GM12878 (cell line): ENCODE measurements at regions not wholly inside any gene's neighbourhood (a gene's known extent, or its start where the extent isn't known, plus 50 kb on each side); places are given as distances from the start of the nearest gene placed in this dataset.

Experiments
- ATAC-seq: fragments of 200-7000 bp; cut with Tn5 transposase; 3 replicates; pipeline ENCODE4 v1.9.1; 2020; ENCODE audit warnings: mild to moderate bottlenecking, moderate library complexity
- BruUV-seq: library from RNA; stranded (reverse); fragments of 400-500 nt; replicated peaks from 2 replicates; lab custom pipeline; 2021; lab: Mats Ljungman, UMichigan
- CTCF ChIA-PET: fragments of 300-600 bp; sonication (Branson Sonifier 250); formaldehyde crosslinking; extraction: SDS; loops from one replicate; lab custom pipeline; 2021; ENCODE audit warnings: inconsistent platforms; lab: Yijun Ruan, JAX
- POLR2A ChIA-PET: fragments of 350-600 bp; formaldehyde crosslinking; extraction: SDS; loops from one replicate; lab custom pipeline; 2021; ENCODE audit warnings: inconsistent platforms; lab: Charles Lee
- RAD21 ChIA-PET: fragments of 300-600 bp; sonication (Branson Sonifier 250); formaldehyde crosslinking; loops from one replicate; lab custom pipeline; 2023; ENCODE audit warnings: antibody characterized with exemption; ENCODE audit not compliant: unreplicated experiment; lab: Charles Lee
- SMC1A ChIA-PET: fragments of 300-600 bp; sonication (Branson Sonifier 250); formaldehyde crosslinking; loops from one replicate; lab custom pipeline; 2023; ENCODE audit not compliant: unreplicated experiment, uncharacterized antibody; lab: Charles Lee
- DNase-seq: peaks from one replicate; pipeline ENCODE4 v3.0.0-alpha.2; 2011; ENCODE audit warnings: low read depth, low spot score
- FAIRE-seq: peaks from 3 replicates; lab custom pipeline; 2011; peaks lifted over from hg19 to GRCh38; lab: Jason Lieb, UNC
- H2AFZ ChIP-seq: 2 replicates; pipeline ENCODE4 v1.6.0; 2011; ENCODE audit warnings: low read depth, low read length, control low read depth; ENCODE audit not compliant: control insufficient read depth
- H3K27ac ChIP-seq: 2 replicates; pipeline ENCODE4 v1.5.1; 2011; ENCODE audit warnings: control low read depth; ENCODE audit not compliant: control insufficient read depth, insufficient read depth
- H3K27me3 ChIP-seq, 2 experiments: replicated peaks in 1 of 2; 2 replicates each; pipeline versions ENCODE4 v1.6.0 to v1.6.1; 2011; ENCODE audit warnings: low read length in 1 of 2; ENCODE audit not compliant: control insufficient read depth in 2 of 2, insufficient read depth in 2 of 2
- H3K36me3 ChIP-seq, 2 experiments: 2 replicates each; pipeline ENCODE4 v1.5.1; 2011; ENCODE audit warnings: low read length in 1 of 2; ENCODE audit not compliant: control insufficient read depth in 2 of 2, insufficient read depth in 2 of 2
- H3K4me1 ChIP-seq: 2 replicates; pipeline ENCODE4 v1.6.1; 2011; ENCODE audit warnings: mild to moderate bottlenecking, low read length, moderate library complexity, mixed read lengths; ENCODE audit not compliant: control insufficient read depth, insufficient read depth
- H3K4me2 ChIP-seq: 2 replicates; pipeline ENCODE4 v1.6.0; 2011; ENCODE audit warnings: control low read depth; ENCODE audit not compliant: control insufficient read depth, insufficient read depth
- H3K4me3 ChIP-seq: fragments of 200-600 bp; sonication (generic); 2 replicates; pipeline ENCODE4 v1.5.1; 2016
- H3K79me2 ChIP-seq: 2 replicates; pipeline ENCODE4 v1.6.0; 2011; ENCODE audit warnings: low read length; ENCODE audit not compliant: control insufficient read depth, insufficient read depth
- H3K9ac ChIP-seq: 2 replicates; pipeline ENCODE4 v1.8.0; 2011; ENCODE audit warnings: low read length, control low read depth, mixed read lengths; ENCODE audit not compliant: control insufficient read depth, insufficient read depth
- H3K9me3 ChIP-seq: replicated peaks from 3 replicates; pipeline ENCODE4 v1.5.1; 2011; ENCODE audit warnings: mild to moderate bottlenecking, low read length; ENCODE audit not compliant: control insufficient read depth, insufficient read depth
- H4K20me1 ChIP-seq: 2 replicates; pipeline ENCODE4 v1.6.0; 2011; ENCODE audit not compliant: control insufficient read depth, insufficient read depth
- ATF7 ChIP-seq: fragments of 450-650 bp; IDR thresholded peaks from 2 replicates; pipeline ENCODE4 v1.6.1; 2016; ENCODE audit warnings: low read depth, mild to moderate bottlenecking
- HDAC6 ChIP-seq: fragments of 200-600 bp; sonication (generic); IDR thresholded peaks from one replicate; pipeline ENCODE4 v1.8.0; 2017; ENCODE audit warnings: antibody characterized with exemption; ENCODE audit not compliant: unreplicated experiment
- JUNB ChIP-seq: IDR thresholded peaks from 2 replicates; pipeline ENCODE4 v1.6.1; 2016; ENCODE audit warnings: antibody characterized with exemption, mild to moderate bottlenecking
- MEF2A ChIP-seq: IDR thresholded peaks from 2 replicates; pipeline ENCODE4 v1.6.1; 2011; ENCODE audit warnings: low read depth, mild to moderate bottlenecking, low read length, moderate library complexity; ENCODE audit not compliant: insufficient read depth
- RAD21 ChIP-seq: IDR thresholded peaks from 2 replicates; pipeline ENCODE4 v1.6.1; 2011; ENCODE audit warnings: mild to moderate bottlenecking, low read depth, low read length, moderate library complexity; ENCODE audit not compliant: insufficient read depth
- ZBTB40 ChIP-seq: fragments of 450-650 bp; IDR thresholded peaks from 2 replicates; pipeline ENCODE4 v1.6.1; 2016; ENCODE audit warnings: mild to moderate bottlenecking, moderate library complexity, borderline replicate concordance
- ZNF274 ChIP-seq: IDR thresholded peaks from one replicate; pipeline ENCODE4 v1.8.0; 2011; ENCODE audit not compliant: insufficient read length, insufficient read depth
- WGBS: methylation state at CpG from one replicate; pipeline ENCODE4 v1.1.6; 2016; ENCODE audit warnings: low lambda C conversion rate; ENCODE audit not compliant: insufficient replicate concordance, insufficient coverage; ENCODE audit errors: missing lambda C conversion rate; 5-methylcytosine and 5-hydroxymethylcytosine counted together
- in situ Hi-C: fragments of 300-500 bp; cut with MboI; formaldehyde crosslinking; loops from 9 replicates; pipeline ENCODE4 v1.14.3; 2018; ENCODE audit warnings: mixed read lengths
- intact Hi-C: fragments of 100-400 bp; cut with micrococcal nuclease; formaldehyde crosslinking; loops from one replicate; pipeline ENCODE4 v1.14.2; 2022; ENCODE audit not compliant: unreplicated experiment

- 38% methylated on average over 10 of the region's 10 CpGs for WGBS
- H3K4me1 ChIP-seq, result no peaks in the 10 kb centered on the region
- no peak overlapping the region for H3K4me3 ChIP-seq
- no TSS peak for BruUV-seq
- intact Hi-C loops (no loop called here), in situ Hi-C loops (no loop called here)
- TF ChIP-seq MEF2A (no peak), ZNF274 (no peak), JUNB (no peak), ZBTB40 (no peak), RAD21 (no peak), ATF7 (no peak), HDAC6 (no peak)
- H3K79me2 ChIP-seq, result no peaks in the 10 kb centered on the region
- H3K36me3 ChIP-seq, result no peaks in the 10 kb centered on the region
- no peak for DNase-seq
- H3K27ac ChIP-seq, result no peak overlapping the region
- no peak overlapping the region for H3K9ac ChIP-seq
- ATAC-seq, result no peak
- no peaks in the 10 kb centered on the region for H4K20me1 ChIP-seq
- no peak for FAIRE-seq
- ChIA-PET SMC1A (no interaction called here), RAD21 (no interaction called here), CTCF (no interaction called here), POLR2A (no interaction called here)
- H3K4me2 ChIP-seq, result no peak overlapping the region
- no peak overlapping the region for H2AFZ ChIP-seq
- no peaks in the 10 kb centered on the region for H3K9me3 ChIP-seq
- no peaks in the 10 kb centered on the region for H3K27me3 ChIP-seq
Observed at GRCh38 chr16:5523829-5524228, 426.2 kb upstream of the EEF2KMT start.
